ENCODE measurements at regions not wholly inside any gene's neighbourhood (a gene's known extent, or its start where the extent isn't known, plus 50 kb on each side); places are given as distances from the start of the nearest gene placed in this dataset.
A peak's percentile ranks its signal among the peaks of the same experiment; 100 is the strongest.

DNA sequence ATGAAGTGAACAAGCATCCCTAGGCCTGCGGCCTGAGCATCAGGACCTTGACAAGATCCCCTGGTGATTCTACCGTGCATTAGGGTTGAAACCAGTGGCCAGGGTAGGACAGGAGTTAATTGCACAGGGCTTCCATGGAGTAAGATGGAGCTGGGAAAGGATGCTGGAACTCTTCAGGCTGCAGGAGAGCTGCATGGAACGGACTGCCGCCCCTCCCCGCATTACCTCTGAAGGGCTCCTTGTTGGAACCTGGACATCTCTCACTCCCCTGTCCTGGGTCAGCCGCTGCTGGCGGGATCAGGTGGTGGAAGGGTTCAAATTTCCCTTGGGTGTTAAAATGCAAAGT, 156.6 kb upstream of the ID2 start:
- TF ChIP-seq MAX (IDR thresholded peaks at IDR 0.05) (no peak), TCF12 (IDR thresholded peaks at IDR 0.05; ENCODE audit: low read depth) (no peak), EGR1 (IDR thresholded peaks at IDR 0.05) (no peak), ZBTB7A (IDR thresholded peaks at IDR 0.05; ENCODE audit: low read depth) (no peak), TEAD4 (IDR thresholded peaks at IDR 0.05) (no peak), CEBPB (IDR thresholded peaks at IDR 0.05) (no peak), CREB1 (IDR thresholded peaks at IDR 0.05; ENCODE audit: low read depth) (no peak), NFIC (IDR thresholded peaks at IDR 0.05) (no peak), FOXM1 (IDR thresholded peaks at IDR 0.05; ENCODE audit: borderline replicate concordance, low read depth) (no peak), EP300 (IDR thresholded peaks at IDR 0.05; ENCODE audit: borderline replicate concordance) (no peak), TAF1 (IDR thresholded peaks at IDR 0.05; ENCODE audit: low read depth) (no peak), YY1 (IDR thresholded peaks at IDR 0.05; ENCODE audit: low read depth) (no peak), RAD21 (IDR thresholded peaks at IDR 0.05; ENCODE audit: low read depth) (no peak), REST (IDR thresholded peaks at IDR 0.05; ENCODE audit: low read depth) (no peak)
- TF ChIP-seq, protein P1, sequence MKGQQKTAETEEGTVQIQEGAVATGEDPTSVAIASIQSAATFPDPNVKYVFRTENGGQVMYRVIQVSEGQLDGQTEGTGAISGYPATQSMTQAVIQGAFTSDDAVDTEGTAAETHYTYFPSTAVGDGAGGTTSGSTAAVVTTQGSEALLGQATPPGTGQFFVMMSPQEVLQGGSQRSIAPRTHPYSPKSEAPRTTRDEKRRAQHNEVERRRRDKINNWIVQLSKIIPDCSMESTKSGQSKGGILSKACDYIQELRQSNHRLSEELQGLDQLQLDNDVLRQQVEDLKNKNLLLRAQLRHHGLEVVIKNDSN (IDR thresholded peaks at IDR 0.05), result no peak

DNA sequence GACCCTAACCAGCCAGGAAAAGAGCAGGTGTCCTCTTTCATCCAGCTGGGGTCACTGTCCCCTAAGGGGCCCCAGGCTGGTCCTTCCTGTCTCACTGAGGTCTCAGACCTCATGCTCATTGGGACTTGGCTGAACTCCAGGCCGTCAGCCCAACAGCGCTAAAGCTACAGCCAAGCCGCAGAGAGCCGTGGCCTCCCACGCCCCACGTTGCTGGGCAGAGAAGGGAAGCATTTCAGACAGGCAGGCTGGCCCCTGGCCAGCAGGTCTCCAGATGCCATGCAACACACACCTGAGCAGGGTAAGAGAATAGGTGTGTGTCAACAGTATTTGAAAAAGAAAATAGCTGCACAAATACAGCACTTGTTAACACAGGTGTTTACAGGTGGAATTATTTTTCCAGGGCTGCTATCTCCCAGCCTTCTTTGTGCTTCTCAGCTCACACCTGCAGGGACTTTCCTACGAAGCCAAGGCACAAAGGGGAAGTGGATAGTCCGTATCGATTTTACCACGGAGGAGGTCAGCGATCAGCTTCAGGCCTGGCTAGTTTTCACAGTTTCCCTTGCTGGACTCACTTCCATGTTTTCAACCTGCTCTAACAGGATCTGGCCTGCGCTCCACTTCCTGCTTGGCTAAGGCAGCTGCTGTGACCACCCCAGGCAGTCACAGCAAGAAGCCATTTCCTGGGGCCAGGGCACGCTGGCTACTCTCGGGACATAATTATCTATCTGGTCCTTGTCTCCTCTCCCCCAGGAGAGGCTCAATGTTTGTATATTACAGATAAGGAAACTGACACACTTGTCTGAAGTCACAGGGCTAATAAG, 156.1 kb upstream of the ID2 start:
- TF ChIP-seq EGR1 (IDR thresholded peaks at IDR 0.05) (peak; percentile 83), TAF1 (IDR thresholded peaks at IDR 0.05; ENCODE audit: low read depth) (no peak), TCF12 (IDR thresholded peaks at IDR 0.05; ENCODE audit: low read depth) (peak; percentile 74), REST (IDR thresholded peaks at IDR 0.05; ENCODE audit: low read depth) (no peak), EP300 (IDR thresholded peaks at IDR 0.05; ENCODE audit: borderline replicate concordance) (peak; percentile 69; the same call in 1 of the 2 replicates), CEBPB (IDR thresholded peaks at IDR 0.05) (no peak), NFIC (IDR thresholded peaks at IDR 0.05) (peak; percentile 94), YY1 (IDR thresholded peaks at IDR 0.05; ENCODE audit: low read depth) (peak; percentile 51; the same call in 1 of the 2 replicates), MAX (IDR thresholded peaks at IDR 0.05) (peak; percentile 69), RAD21 (IDR thresholded peaks at IDR 0.05; ENCODE audit: low read depth) (peak; percentile 79), TEAD4 (IDR thresholded peaks at IDR 0.05) (0 out of 2 replicates have a peak, but pooled peaks have one; percentile 21)

GRCh38 chr2:8526403-8526696, 155.5 kb upstream of the ID2 start:
- no peak for TF ChIP-seq NFIC (IDR thresholded peaks at IDR 0.05)
- TF ChIP-seq CREB1 (IDR thresholded peaks at IDR 0.05; ENCODE audit: low read depth), result no peak
- TF ChIP-seq YY1 (IDR thresholded peaks at IDR 0.05; ENCODE audit: low read depth), result no peak
- TF ChIP-seq CEBPB (IDR thresholded peaks at IDR 0.05), result no peak
- no peak for TF ChIP-seq TAF1 (IDR thresholded peaks at IDR 0.05; ENCODE audit: low read depth)
- TF ChIP-seq ZBTB7A (IDR thresholded peaks at IDR 0.05; ENCODE audit: low read depth), result no peak

- TF ChIP-seq RAD21 (IDR thresholded peaks at IDR 0.05; ENCODE audit: low read depth) (no peak), EP300 (IDR thresholded peaks at IDR 0.05; ENCODE audit: borderline replicate concordance) (no peak), CREB1 (IDR thresholded peaks at IDR 0.05; ENCODE audit: low read depth) (no peak), CEBPB (IDR thresholded peaks at IDR 0.05) (no peak), FOXM1 (IDR thresholded peaks at IDR 0.05; ENCODE audit: borderline replicate concordance, low read depth) (no peak), MAX (IDR thresholded peaks at IDR 0.05) (no peak), TEAD4 (IDR thresholded peaks at IDR 0.05) (no peak), NFIC (IDR thresholded peaks at IDR 0.05) (no peak), TCF12 (IDR thresholded peaks at IDR 0.05; ENCODE audit: low read depth) (no peak), YY1 (IDR thresholded peaks at IDR 0.05; ENCODE audit: low read depth) (no peak), EGR1 (IDR thresholded peaks at IDR 0.05) (no peak)
- TF ChIP-seq, protein P1 (IDR thresholded peaks at IDR 0.05), result no peak
Measured at GRCh38 chr2:8527031-8527430, 154.8 kb upstream of the ID2 start.

DNA sequence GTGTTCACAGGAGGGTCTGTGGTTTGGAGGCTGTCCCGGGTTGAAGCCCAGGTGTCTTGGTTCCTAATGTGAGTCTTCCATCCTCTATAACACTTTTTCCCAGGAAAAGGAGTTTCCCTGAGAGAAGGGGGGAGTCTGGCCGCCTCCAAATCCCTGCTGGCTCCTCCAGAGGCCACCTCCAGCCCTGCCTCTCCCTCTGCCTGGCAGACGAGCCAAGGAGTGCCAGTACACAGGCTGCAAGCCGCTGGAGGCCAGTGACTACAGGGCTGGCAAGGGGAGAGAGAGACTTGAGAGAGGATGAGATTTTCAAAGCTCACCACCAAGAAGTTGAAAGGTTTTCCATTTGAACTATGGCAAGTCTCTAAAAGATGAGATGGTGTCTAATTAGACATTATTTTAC, 154.2 kb upstream of the ID2 start:
- TF ChIP-seq TEAD4 (IDR thresholded peaks at IDR 0.05), result no peak
- no peak for TF ChIP-seq EGR1 (IDR thresholded peaks at IDR 0.05)
- TF ChIP-seq, protein P1 (IDR thresholded peaks at IDR 0.05), result no peak
- TF ChIP-seq CEBPB (IDR thresholded peaks at IDR 0.05), result no peak
- no peak for TF ChIP-seq MAX (IDR thresholded peaks at IDR 0.05)
- no peak for TF ChIP-seq FOXM1 (IDR thresholded peaks at IDR 0.05; ENCODE audit: borderline replicate concordance, low read depth)
- no peak for TF ChIP-seq CREB1 (IDR thresholded peaks at IDR 0.05; ENCODE audit: low read depth)
- TF ChIP-seq EP300 (IDR thresholded peaks at IDR 0.05; ENCODE audit: borderline replicate concordance), result no peak
- no peak for TF ChIP-seq YY1 (IDR thresholded peaks at IDR 0.05; ENCODE audit: low read depth)
- TF ChIP-seq ZBTB7A (IDR thresholded peaks at IDR 0.05; ENCODE audit: low read depth), result no peak
- no peak for TF ChIP-seq REST (IDR thresholded peaks at IDR 0.05; ENCODE audit: low read depth)
- TF ChIP-seq TCF12 (IDR thresholded peaks at IDR 0.05; ENCODE audit: low read depth), result no peak
- no peak for TF ChIP-seq NFIC (IDR thresholded peaks at IDR 0.05)
- TF ChIP-seq TAF1 (IDR thresholded peaks at IDR 0.05; ENCODE audit: low read depth), result no peak
- no peak for TF ChIP-seq RAD21 (IDR thresholded peaks at IDR 0.05; ENCODE audit: low read depth)
